IPS-NIHi7 (cell line): ENCODE measurements at regions not wholly inside any gene's neighbourhood (a gene's known extent, or its start where the extent isn't known, plus 50 kb on each side); places are given as distances from the start of the nearest gene placed in this dataset.
"Not testable (repeated sequence)": the region's sequence is repeated elsewhere in the genome, so short reads cannot be mapped to it uniquely, and the experiment has no call there.

Experiments
- DNase-seq: peaks from one replicate; pipeline ENCODE4 v3.0.0; 2012; ENCODE audit warnings: mixed read lengths; ENCODE audit errors: extremely low spot score

GRCh38 chr2:184416146-184416913, 182.0 kb upstream of the ZNF804A start:
- no peak for DNase-seq

- DNase-seq, result no peak
Observed at GRCh38 chr2:184419744-184420143, 178.6 kb upstream of the ZNF804A start.

GRCh38 chr2:184421456-184421855, 176.9 kb upstream of the ZNF804A start:
- DNase-seq, result not testable (repeated sequence)

GRCh38 chr2:184425083-184425482, 173.2 kb upstream of the ZNF804A start:
- DNase-seq, result no peak

DNA sequence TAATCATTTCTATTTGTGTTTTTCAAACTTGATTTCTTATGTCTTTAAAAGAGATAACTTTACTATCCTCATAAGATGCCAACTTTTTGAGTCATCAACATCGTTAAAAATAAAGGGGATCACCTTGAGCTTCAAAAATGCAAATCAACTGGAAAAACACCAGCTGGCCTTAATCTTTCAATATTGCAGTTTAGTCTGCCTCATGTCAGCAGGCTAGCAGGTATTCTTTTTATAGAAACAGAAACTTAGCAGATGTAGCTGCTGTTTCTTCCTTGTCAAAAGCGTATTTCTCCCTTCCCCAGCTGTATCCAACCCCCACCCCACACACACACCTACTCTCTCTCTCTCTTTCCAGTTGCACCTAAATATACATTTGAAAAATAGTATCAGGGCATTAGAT, 154.1 kb upstream of the ZNF804A start:
- no peak for DNase-seq

DNA sequence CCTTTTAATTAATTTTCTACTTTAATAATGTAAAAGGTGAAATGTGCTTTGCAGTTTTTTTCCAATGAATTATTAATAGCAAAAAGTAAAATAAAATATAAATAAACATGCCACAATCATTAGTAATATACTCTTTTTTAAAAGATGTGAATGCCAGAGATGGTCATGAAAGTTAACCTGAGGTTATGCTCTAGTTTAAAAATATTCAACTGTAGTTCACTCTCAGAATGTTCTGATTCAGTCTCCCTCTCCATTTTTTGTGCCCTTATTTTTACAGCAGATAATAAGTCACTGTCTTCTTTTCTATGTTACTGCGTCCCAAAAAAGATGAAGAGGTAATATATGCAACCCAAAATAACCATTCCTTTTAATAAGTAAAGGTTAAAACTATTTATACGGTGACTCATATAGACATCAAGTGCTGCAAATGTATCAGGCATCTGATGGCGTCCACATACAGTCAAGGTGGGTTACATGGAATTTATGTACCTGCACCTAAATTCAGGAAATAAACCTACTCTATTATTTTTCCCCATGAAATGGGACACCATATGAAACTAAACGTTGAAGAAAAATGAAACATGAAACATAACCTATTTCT, 153.6 kb upstream of the ZNF804A start:
- DNase-seq, result no peak

- no peak for DNase-seq
Observed at GRCh38 chr2:184449760-184450159, 148.6 kb upstream of the ZNF804A start.

- no peak for DNase-seq
Observed at GRCh38 chr2:184452907-184453306, 145.4 kb upstream of the ZNF804A start.

DNA sequence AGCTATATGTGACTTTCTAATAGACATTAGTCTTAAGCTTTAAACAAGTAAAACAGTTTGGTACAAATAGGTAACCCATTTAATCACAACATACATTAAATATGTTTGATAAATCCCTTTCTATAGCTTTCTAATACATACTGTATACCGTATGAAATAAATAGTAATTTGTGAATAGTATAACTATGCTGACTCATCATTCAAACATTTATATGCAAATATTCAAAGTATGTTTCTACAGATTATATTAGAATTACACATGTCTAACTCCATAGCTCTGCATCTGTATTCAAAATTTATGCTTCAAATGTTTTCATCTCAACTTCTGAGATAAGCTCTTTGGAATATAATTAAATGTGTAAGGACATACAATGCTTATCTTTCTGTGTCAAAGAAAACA, 142.7 kb upstream of the ZNF804A start:
- no peak for DNase-seq

DNA sequence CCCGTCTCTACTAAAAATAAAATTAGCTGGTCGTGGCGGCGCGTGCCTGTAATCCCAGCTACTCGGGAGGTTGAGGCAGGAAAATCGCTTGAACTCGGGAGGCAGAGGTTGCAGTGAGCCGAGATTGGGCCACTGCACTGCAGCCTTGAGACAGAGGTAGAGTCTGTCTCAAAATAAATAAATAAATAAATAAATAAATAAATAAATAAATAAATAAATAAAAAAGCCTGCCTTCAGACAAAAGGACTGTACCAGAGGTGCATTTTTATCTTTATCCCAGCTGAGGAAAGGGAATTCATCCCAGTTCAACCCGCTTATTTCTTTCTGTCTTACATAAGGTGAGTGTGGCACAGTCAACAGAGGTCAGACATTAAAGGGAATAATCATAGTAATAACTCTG, 141.6 kb upstream of the ZNF804A start:
- not testable (repeated sequence) for DNase-seq

- no peak for DNase-seq
Observed at GRCh38 chr2:184463102-184463865, 135.0 kb upstream of the ZNF804A start.

GRCh38 chr2:184463866-184464248, 134.5 kb upstream of the ZNF804A start:
- no peak for DNase-seq

- DNase-seq, result no peak
Observed at GRCh38 chr2:184468826-184469225, 129.5 kb upstream of the ZNF804A start.

DNA sequence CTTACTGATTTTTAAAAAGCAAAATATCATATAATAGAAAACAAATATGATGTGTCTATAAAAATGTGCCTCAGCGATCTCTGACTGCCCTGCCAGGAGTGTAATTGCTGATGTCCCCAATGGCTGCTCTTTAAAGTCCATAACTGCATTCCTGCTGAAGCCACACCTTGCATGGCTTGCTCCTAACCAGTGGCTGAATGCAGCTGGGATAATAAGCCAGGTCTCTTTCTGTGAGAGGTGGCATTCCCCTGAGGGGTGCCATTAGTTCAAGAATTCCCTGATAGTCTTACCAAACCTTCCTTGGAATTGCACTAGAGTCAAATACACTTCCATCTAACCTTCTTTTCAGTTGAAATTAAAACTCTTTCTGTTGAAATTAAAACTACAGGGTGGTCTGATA, 125.8 kb upstream of the ZNF804A start:
- no peak for DNase-seq

DNA sequence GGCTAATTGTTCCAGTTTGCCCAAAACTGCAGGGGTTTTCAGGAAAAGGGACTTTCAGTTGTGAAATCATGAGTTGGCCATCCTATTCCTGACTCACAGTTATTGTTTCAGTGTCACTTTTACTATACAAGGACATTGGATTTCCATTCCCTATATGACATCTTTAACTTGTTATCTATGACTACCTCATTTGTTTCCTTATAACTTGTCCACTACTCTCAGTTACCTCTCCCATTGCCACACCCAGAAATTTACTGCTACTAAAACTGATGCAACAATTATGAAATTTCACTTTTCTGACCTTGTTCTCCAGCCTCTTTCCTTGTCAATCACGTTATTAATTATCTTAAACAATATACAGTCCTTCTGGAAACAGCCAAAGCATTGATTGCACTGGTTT, 116.5 kb upstream of the ZNF804A start:
- DNase-seq, result no peak

- DNase-seq, result no peak
Observed at GRCh38 chr2:184498936-184499335, 99.4 kb upstream of the ZNF804A start.

GRCh38 chr2:184504252-184504651, 94.1 kb upstream of the ZNF804A start:
- DNase-seq, result no peak

GRCh38 chr2:184507254-184507653, 91.1 kb upstream of the ZNF804A start:
- DNase-seq, result no peak

GRCh38 chr2:184517402-184517801, 80.9 kb upstream of the ZNF804A start:
- DNase-seq, result no peak

DNA sequence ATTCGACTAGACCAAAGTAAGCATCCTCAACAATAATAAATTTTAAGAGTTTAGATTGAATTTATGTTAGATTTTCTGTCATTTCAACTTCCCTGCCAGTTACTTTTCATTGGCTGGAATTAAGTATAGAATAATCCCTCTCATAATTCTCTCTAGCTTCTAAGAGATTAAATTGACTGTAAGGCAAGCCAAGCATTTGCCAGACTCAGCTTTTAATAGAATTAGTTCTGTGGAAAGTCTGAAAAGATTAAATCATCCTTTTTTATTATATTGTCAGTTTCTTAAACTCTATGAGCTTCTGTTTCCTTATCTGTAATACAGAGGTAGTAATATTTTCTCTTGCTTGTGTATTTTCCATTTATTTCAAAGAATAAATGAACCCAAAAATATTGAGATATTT, 77.9 kb upstream of the ZNF804A start:
- no peak for DNase-seq

- DNase-seq, result no peak
Observed at GRCh38 chr2:184523732-184524131, 74.6 kb upstream of the ZNF804A start.

- no peak for DNase-seq
Observed at GRCh38 chr2:184524551-184525382, 73.6 kb upstream of the ZNF804A start.
